PC-3 (cell line): ENCODE measurements at regions not wholly inside any gene's neighbourhood (a gene's known extent, or its start where the extent isn't known, plus 50 kb on each side); places are given as distances from the start of the nearest gene placed in this dataset.

Source experiments
- CTCF ChIP-seq: fragments of 300-600 bp; sonication (generic); conservative IDR thresholded peaks from 2 replicates; pipeline ENCODE4 v1.5.1; 2017; ENCODE audit warnings: antibody characterized with exemption, low read depth, mild to moderate bottlenecking, low read length
- EZH2 ChIP-seq: fragments of 300-600 bp; sonication (generic); IDR thresholded peaks from one replicate; pipeline ENCODE4 v1.6.1; 2017; ENCODE audit warnings: antibody characterized with exemption, mild to moderate bottlenecking, low read length; ENCODE audit not compliant: unreplicated experiment

DNA sequence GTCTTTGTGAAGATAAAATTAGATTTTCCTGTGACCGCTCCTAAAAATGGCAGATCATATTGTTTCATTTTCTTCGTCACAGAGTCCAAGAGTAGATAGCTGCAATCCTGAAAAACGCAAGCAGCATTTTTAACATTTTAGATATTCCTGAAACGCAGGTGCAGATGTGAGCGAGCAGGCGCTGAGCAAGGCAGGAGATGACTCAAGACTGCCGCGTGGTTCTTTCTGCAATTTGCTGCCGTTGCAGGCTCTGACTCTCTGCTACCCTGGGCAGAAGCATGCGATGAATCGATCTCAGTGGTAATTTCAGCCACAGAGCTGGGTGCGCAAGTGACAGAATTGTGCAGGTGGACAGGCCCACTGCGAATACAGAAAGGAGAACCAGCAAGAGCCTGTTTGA is 331.9 kb downstream of the ACTR3B start:
- TF ChIP-seq EZH2 = no peak
- TF ChIP-seq CTCF = no peak
